GM19328 (cell line): ENCODE measurements at regions not wholly inside any gene's neighbourhood (a gene's known extent, or its start where the extent isn't known, plus 50 kb on each side); places are given as distances from the start of the nearest gene placed in this dataset.

Experiments used
- ATAC-seq: cut with Tn5 transposase; IDR thresholded peaks from one replicate; pipeline ENCODE4 v1.9.1; 2021; ENCODE audit warnings: mild to moderate bottlenecking, moderate library complexity; ENCODE audit not compliant: unreplicated experiment

DNA sequence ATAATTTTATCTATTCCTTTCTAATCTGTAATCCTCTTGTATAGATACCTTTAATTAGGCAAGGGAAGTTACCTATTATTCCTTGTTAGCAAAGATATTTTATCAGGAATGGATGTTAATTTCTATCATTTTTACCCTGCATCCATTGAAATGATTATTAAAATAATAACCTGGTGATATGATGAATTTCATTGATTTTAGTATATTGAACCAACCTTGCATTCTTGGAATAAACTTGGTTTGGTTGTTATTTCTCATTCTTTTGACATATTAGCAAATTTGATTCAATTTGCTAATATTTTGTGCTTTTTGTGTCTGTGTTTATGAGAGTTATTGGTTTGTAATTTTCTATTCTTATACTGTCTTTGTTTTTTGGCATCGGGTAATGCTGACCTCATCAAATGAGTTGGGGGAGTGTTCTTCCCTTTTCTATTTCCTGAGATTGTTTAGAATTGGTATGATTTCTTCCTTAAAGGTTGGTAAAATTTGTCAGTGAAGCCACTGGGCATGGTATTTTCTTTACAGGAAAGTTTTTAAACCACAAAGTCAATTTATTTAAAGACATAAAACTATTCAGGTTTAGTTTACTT, 250.4 kb upstream of the PMFBP1 start:
- ATAC-seq, result no peak

DNA sequence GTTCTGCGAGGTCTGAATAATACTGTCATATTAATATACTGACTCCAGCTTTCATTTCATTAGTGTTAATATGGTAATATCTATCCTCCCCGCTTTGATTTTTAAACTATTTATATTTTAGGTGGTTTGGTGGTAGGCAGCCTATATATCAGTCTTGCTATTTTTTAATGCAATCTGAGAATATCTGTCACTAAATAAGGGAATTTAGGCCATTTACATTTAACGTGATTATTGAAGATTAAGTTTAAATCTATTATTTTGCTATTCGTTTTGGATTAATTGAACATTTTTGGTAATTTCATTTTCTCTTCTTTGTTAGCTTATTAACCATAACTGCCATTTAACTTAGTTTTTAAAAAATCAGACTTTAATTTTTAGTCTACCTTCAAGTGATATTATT, 247.7 kb upstream of the PMFBP1 start:
- no peak for ATAC-seq

DNA sequence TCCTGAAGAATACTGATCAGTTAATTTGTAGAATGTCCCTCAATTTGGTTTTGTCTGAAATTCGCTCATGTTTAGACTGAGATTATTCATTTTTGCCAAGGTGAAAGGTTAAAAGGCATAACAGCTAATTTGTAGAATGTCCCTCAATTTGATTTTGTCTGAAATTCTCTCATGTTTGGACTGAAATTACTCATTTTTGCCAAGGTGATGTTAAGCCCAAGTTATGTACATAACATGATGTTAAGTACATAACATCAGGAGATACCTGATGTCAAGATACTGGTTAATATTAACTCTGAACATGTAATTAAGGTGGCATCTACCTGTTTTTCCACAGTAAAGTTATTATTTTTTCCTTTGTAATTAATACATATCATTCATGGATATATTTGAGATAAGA, 243.4 kb upstream of the PMFBP1 start:
- ATAC-seq, result no peak

DNA sequence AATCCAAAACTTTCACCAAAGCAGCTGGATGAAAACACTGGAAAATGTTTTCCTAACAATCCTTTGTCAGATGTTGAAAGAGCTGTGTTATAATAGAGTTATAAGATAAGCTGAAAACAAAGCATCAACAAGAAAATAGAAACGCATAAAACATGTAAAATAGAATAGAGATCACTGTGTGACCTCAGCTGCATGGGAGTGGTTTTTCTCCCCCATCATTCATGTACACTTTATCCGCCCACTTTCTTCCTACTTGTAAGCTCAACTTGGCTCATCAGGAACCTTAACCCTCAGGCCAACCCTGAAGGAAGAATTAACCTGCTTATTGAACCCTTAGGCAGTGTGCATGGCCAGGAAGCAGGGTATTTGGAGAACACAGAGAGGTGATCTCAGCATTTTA, 238.5 kb upstream of the PMFBP1 start:
- ATAC-seq, result no peak

DNA sequence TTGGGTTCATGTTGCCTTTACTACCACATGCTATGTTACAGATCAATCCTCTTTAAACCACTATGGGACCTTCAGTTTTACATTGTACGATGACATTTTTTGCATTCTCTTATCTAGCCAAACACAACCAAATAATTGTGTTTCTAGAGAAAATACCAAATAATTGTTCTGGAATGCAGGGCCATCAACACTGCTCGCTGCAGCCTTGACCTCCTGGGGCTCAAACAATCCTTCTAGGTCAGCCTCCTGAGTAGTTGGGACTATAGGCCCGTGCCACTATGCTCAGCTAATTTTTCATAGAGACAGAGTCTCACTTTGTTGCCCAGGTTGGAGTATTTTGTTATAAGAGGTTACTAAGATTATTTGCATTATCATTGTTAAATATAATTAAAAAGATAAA, 237.5 kb upstream of the PMFBP1 start:
- ATAC-seq, result no peak

DNA sequence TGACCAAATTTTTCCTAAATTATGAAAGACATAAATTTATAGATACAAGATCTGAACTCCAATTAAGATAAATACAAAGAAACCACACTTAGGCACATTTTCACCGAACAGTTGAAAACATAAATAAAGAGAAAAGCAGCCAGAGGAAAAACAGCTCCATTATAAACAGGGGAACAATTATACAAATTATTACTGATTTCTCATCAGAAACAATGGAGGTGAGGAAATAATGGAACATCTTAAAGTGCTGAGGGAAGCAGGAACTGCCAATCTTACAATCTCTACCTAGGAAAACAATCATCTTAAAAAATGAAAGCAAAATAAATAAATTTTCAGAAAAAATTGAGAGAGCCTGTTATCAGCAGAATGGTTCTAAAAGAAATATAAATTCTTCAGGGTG, 234.4 kb upstream of the PMFBP1 start:
- no peak for ATAC-seq

DNA sequence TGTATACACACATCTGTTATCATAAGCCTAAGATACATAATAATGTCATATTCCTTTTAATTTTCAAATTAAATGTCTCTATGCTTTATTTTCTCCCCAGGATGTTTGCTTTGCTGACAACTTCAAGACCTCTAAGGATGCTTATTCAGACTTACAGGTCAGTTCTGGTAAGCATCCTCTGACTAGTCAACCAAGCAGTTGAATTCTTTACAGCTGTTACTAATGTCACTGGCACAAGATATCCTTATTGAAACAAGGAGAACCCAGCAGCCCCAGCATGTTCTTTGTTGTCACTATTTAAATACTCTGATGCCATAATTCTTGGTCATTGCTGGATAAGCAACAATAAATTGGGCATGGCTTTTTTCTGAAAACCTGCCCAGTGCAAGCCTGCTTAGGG, 232.3 kb upstream of the PMFBP1 start:
- no peak for ATAC-seq

DNA sequence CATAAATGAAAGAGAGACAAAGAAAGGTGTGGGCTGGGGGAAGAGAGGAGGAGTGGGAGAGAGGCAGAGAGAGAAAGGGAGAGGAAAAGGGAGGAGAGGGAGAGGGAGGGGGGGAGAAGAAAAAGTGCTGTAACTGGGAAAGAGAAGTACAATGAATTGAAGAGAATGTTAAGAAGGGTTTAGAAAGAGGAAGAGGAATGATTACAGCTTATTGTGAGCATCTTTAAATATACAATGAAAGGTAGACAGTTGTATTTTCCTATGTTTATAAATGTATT, 229.1 kb upstream of the PMFBP1 start:
- ATAC-seq, result no peak

DNA sequence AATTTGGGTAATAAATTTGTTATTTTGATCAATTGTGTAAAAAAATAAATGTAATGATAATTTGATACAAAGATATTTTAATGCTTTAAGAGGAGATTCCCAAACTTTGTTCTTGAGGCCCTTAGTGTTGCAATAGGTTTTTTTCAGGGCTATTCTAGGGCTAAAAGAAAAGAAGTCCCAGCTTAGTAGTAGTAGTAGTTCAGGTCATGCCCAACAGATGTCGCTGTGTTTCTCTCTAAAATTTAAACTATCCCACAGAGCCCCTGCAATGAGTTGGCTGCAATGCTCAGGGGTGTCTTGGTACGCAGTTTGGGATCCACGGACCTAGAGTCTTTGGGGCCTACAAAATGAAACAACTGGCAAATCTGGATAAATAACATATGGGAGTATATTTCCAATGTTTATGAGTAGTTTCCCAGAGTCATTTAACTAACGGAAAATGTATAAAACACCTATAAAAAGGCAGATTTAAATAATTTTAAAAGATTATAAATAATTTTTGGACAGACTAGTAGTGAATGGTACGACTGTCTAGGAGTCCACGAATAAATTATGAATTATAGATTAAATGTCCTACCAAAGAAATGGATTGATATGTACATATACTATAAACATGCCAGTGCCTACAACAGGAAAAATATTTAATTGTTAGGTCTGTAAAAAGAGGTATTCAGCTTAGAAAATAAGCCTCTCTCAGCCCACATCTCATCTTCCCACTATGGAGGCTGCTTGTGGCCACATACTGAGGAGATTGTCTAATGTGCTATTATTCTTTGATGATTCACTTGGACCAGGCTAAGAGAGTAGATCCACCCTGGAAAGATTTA, 228.5 kb upstream of the PMFBP1 start:
- no peak for ATAC-seq

DNA sequence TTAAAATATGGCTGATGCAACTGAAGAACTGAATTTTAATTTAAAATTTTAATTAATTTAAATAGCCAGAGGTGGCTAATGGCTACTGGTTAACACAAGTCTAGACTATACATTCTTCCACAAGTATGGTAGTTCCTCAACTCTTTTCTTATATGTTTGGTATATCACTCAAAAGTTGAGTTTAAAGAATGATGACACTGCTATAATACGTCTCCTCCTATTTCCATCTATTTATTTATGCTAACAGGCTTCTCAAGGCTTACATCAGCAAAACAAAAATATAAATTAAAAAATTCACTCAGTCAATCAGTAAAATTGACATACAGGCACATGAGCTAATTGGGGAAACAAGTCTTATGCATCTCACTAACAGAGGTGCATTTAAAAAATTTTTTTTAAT, 227.9 kb upstream of the PMFBP1 start:
- no peak for ATAC-seq

DNA sequence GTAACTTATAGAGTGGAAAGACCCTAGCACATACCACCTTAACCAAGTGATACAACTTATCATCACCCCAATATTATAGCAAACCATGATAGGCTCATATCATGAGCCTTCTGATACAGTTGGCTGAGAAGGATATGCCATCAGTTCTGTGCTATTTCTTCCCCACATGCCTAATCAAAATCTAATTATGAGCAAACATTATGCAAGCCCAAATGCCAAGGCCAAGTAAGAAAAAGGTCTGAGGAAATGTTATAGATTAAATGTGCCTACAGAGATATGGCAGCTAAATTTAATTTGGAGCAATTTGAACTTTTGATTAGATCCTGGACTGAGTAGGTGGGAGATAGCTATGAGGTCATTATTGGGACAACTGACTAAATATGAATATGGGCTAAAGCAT, 225.9 kb upstream of the PMFBP1 start:
- ATAC-seq, result no peak

DNA sequence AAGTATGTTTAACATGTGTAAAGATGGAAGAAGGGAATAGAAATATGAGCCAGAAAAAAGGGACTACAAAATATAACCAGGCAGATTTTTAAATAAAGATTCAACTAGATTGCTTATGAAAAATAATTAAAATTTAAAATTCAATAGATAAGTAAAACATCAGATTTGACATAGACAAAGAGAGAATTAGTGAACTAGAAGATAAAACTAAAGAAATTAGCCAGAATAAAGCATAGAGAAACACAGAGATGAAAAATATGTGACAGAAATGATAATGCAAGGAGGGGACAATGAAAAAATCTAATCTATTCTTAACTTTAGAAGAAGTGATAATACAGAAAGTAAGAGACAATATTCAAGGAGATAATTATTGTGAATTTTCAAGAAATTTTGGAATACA, 222.6 kb upstream of the PMFBP1 start:
- ATAC-seq, result no peak

DNA sequence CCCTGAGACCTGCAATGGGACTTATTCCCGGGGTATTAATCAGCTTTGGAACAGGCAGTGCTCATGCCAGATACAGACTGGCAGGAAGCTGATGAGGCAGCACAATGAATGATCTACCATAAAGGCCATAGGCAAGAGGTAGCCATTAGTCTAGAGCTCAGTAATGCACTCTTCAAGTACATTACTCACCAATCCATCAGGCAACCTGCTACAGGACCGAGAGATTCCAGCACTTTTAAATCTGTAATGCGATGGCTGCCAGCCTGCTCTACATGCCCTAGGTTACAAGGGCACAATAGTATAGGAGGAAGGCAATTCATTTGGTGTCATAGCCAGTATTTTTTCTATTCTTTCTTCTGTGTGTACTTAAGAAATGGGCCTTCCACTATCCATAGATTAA, 217.8 kb upstream of the PMFBP1 start:
- ATAC-seq, result no peak

DNA sequence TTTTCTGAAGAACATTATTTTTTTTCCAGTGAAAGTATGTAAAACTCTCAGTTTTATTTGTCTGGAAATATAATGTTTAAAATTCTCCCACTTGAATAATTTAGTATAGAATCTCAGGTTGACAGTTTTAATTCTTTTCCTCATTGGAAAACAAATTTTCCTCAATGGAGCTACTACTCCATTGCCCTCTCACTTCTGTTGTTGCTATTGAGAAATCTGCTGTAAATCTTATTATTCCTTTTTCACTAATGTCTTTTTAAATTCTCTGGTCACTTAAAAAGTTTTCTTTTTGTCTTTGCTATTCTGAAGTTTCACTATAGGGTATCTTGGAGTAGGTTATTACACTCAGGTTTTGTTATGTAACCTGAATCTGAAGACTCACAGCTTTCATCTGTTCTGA, 216.1 kb upstream of the PMFBP1 start:
- no peak for ATAC-seq

DNA sequence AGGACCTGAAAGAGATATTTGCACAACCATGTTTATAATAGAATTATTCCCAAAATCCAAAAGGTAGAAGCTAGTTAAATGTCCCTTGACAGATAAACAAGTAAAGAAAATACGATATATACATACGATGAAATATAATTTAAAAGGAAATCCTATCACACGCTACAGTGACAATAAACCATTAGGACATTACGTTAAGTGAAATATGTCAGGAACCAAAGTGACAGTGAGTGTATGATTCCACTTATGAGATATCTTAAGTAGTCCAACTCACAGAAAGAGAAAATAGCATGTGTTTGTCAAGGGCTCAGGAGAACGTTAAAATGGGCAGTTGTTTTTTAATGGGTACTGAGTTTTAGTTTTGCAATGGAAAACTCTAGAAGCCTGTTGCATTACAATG, 212.7 kb upstream of the PMFBP1 start:
- no peak for ATAC-seq

DNA sequence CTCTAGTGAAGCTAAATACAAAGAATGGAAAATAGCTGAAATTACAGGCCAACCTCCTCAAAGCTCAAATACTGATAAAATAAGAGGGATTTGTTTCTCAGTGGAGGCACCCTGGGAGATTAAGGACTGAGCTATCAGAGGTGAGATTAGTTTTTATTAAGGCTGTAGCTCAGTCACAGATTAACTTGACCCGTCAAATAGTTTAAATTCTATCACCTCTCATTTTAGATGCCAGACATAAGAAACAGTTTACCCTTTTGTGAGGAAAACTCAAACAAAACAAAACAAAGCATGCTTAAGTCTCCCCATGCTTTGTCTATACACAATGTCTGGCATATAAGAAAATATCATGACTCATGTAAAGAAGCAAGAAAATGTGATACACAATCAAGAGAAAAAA, 208.3 kb upstream of the PMFBP1 start:
- ATAC-seq, result no peak

DNA sequence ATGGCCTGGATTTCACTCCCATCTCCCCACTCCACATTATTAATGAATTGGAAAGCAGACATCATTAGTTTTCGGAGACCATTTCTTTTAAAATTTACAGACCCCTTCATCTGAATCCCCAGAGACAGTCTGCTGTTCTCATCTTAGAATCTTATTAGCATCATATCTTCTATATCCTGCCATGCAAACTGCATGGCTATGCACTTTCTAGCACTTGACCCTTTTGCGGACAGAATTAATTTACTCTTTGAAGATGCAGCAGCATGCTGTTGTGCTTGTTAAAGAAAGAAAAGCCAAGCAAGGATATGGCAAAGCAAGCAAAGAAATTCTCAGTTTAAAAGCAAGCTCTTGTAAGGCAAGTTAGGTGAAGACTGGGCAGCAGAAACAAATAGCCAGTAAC, 201.2 kb upstream of the PMFBP1 start:
- no peak for ATAC-seq

DNA sequence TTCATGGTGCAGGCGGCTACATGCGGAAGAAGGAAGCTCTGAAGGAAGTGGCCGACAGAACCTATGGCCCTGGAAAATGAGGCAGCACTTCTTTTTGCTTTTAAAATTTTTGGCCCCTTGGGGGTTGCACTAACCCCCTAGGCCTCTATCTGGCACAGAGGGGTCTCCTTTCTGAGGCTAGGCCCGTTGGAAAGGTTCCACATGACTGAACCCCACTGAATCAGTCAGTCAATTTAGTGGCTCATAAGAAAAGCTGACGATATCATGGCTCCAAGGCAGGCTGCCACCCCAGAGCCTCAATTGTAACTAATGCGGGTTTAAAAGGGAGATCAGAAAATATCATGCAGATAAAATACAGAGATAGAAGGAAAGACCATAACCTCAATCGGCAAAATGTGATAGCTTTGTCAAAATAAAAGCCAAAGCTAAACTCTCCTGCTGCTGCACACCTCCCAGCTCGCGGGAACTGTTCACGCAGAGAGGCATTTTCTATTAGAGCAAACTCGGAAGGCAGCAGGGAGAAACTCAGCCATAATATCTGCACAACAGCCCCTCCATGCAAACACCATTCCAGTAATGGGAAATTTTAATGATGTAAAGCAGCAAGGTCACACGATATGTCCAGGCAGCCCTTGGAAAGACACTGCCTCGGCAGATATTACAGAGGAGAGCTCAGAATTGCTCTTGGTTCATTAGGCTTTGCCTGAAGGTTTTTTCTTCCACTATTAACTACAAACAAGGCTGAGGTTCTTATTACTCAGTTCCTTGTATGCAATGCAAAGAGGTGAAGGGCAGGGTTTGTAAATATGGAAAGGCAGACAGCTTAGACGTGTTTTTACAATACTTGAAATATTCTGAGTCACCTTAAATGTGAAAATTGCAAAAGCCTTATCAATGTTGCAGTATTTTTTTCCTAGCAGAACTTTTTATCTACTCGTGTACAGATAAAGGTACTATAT, 200.4 kb upstream of the PMFBP1 start:
- no peak for ATAC-seq

DNA sequence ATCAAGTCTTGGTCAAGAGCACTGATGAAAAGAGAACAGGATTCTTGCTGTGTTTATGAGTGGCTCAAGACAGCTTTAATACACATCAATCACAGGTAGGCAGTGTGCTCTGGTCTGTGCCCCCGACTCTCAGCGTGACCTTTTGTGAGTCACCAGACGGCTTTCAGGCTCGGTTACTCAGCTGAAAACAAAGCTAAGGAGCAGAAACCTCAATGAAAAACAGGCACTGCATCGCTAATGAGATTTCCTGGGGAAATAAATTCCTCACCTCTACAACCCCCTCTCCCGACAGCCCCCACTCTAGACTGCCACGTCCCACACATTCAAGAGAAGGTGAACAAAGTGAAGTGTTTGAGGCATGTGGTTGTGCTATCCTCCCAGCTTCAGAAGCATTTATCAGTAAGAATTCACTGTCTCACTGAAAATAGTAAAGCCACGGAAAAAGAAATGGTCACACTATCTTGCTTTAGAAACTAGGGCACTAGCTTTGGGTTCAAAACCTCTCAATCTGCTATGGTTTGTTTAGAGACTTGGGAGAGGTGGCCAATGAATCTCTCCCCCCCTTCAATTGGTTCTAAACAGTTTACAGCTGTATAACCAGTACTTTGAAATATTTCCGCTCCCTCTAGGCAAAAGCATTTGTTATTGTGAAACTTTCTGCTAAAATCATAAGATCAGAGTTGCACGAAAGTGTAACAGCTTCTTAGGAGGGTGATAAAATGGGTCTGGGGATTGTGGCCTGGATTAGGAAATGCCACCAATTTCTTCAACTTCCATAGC, 199.5 kb upstream of the PMFBP1 start:
- no peak for ATAC-seq

DNA sequence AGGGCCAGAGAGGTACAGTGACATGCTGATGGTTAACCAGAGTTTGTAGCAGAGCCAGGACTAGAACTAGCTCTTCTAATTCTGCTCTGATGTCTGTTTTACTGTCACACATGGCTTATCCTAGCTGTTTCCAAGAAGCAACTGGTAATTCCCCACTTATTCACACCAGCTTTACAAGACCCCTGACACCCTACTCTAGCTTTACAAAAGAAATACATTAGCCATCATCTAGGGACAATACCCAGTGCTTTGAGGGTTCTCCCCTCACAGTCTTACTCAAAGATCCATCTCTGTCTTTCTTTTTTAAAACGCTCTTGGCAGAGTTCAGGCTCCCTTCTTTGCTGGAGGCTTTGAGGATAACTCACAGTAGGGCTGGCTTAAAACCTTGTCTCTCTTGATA, 197.3 kb upstream of the PMFBP1 start:
- no peak for ATAC-seq

DNA sequence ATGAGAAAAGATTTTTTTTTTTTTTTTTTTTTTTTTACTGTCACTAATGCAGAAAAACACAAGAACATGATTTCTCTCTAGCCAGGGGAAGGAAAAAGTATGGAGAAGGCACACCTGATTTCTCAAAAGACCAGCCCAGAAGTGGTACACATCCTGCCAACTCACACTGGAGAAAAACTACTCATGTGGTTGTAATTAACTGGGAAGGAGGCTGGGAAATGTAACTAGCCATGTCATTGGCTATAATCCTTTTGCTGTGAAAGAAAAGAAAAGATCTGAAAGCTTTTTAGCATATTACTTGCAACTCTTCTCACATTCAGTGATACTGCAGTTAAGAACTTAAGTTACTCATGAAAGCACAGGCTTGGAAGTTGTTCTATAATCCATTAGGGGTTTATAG, 195.9 kb upstream of the PMFBP1 start:
- ATAC-seq, result no peak
